GM12878 (cell line): ENCODE measurements at regions not wholly inside any gene's neighbourhood (a gene's known extent, or its start where the extent isn't known, plus 50 kb on each side); places are given as distances from the start of the nearest gene placed in this dataset.

Experiments used
- ATAC-seq: fragments of 200-7000 bp; cut with Tn5 transposase; 3 replicates; pipeline ENCODE4 v1.9.1; 2020; ENCODE audit warnings: mild to moderate bottlenecking, moderate library complexity
- BruUV-seq: library from RNA; stranded (reverse); fragments of 400-500 nt; replicated peaks from 2 replicates; lab custom pipeline; 2021; lab: Mats Ljungman, UMichigan
- CTCF ChIA-PET: fragments of 300-600 bp; sonication (Branson Sonifier 250); formaldehyde crosslinking; extraction: SDS; loops from one replicate; lab custom pipeline; 2021; ENCODE audit warnings: inconsistent platforms; lab: Yijun Ruan, JAX
- POLR2A ChIA-PET: fragments of 350-600 bp; formaldehyde crosslinking; extraction: SDS; loops from one replicate; lab custom pipeline; 2021; ENCODE audit warnings: inconsistent platforms; lab: Charles Lee
- RAD21 ChIA-PET: fragments of 300-600 bp; sonication (Branson Sonifier 250); formaldehyde crosslinking; loops from one replicate; lab custom pipeline; 2023; ENCODE audit warnings: antibody characterized with exemption; ENCODE audit not compliant: unreplicated experiment; lab: Charles Lee
- SMC1A ChIA-PET: fragments of 300-600 bp; sonication (Branson Sonifier 250); formaldehyde crosslinking; loops from one replicate; lab custom pipeline; 2023; ENCODE audit not compliant: unreplicated experiment, uncharacterized antibody; lab: Charles Lee
- DNase-seq: peaks from one replicate; pipeline ENCODE4 v3.0.0-alpha.2; 2011; ENCODE audit warnings: low read depth, low spot score
- FAIRE-seq: peaks from 3 replicates; lab custom pipeline; 2011; peaks lifted over from hg19 to GRCh38; lab: Jason Lieb, UNC
- H2AFZ ChIP-seq: 2 replicates; pipeline ENCODE4 v1.6.0; 2011; ENCODE audit warnings: low read depth, low read length, control low read depth; ENCODE audit not compliant: control insufficient read depth
- H3K27ac ChIP-seq: 2 replicates; pipeline ENCODE4 v1.5.1; 2011; ENCODE audit warnings: control low read depth; ENCODE audit not compliant: control insufficient read depth, insufficient read depth
- H3K27me3 ChIP-seq, 2 experiments: replicated peaks in 1 of 2; 2 replicates each; pipeline versions ENCODE4 v1.6.0 to v1.6.1; 2011; ENCODE audit warnings: low read length in 1 of 2; ENCODE audit not compliant: control insufficient read depth in 2 of 2, insufficient read depth in 2 of 2
- H3K36me3 ChIP-seq, 2 experiments: 2 replicates each; pipeline ENCODE4 v1.5.1; 2011; ENCODE audit warnings: low read length in 1 of 2; ENCODE audit not compliant: control insufficient read depth in 2 of 2, insufficient read depth in 2 of 2
- H3K4me1 ChIP-seq: 2 replicates; pipeline ENCODE4 v1.6.1; 2011; ENCODE audit warnings: mild to moderate bottlenecking, low read length, moderate library complexity, mixed read lengths; ENCODE audit not compliant: control insufficient read depth, insufficient read depth
- H3K4me2 ChIP-seq: 2 replicates; pipeline ENCODE4 v1.6.0; 2011; ENCODE audit warnings: control low read depth; ENCODE audit not compliant: control insufficient read depth, insufficient read depth
- H3K4me3 ChIP-seq: fragments of 200-600 bp; sonication (generic); 2 replicates; pipeline ENCODE4 v1.5.1; 2016
- H3K79me2 ChIP-seq: 2 replicates; pipeline ENCODE4 v1.6.0; 2011; ENCODE audit warnings: low read length; ENCODE audit not compliant: control insufficient read depth, insufficient read depth
- H3K9ac ChIP-seq: 2 replicates; pipeline ENCODE4 v1.8.0; 2011; ENCODE audit warnings: low read length, control low read depth, mixed read lengths; ENCODE audit not compliant: control insufficient read depth, insufficient read depth
- H3K9me3 ChIP-seq: replicated peaks from 3 replicates; pipeline ENCODE4 v1.5.1; 2011; ENCODE audit warnings: mild to moderate bottlenecking, low read length; ENCODE audit not compliant: control insufficient read depth, insufficient read depth
- H4K20me1 ChIP-seq: 2 replicates; pipeline ENCODE4 v1.6.0; 2011; ENCODE audit not compliant: control insufficient read depth, insufficient read depth
- HDAC2 ChIP-seq: fragments of 200-600 bp; sonication (generic); IDR thresholded peaks from 2 replicates; pipeline ENCODE4 v1.6.1; 2017
- HDAC6 ChIP-seq: fragments of 200-600 bp; sonication (generic); IDR thresholded peaks from one replicate; pipeline ENCODE4 v1.8.0; 2017; ENCODE audit warnings: antibody characterized with exemption; ENCODE audit not compliant: unreplicated experiment
- NBN ChIP-seq: fragments of 450-650 bp; IDR thresholded peaks from 2 replicates; pipeline ENCODE4 v1.6.1; 2016
- POLR2AphosphoS5 ChIP-seq: IDR thresholded peaks from 2 replicates; pipeline ENCODE4 v1.6.1; 2011; ENCODE audit warnings: mild to moderate bottlenecking, low read length, inconsistent platforms
- SMARCA5 ChIP-seq: fragments of 450-650 bp; IDR thresholded peaks from 2 replicates; pipeline ENCODE4 v1.6.1; 2017; ENCODE audit warnings: mild to moderate bottlenecking
- TCF3 ChIP-seq: IDR thresholded peaks from 2 replicates; pipeline ENCODE4 v1.6.1; 2012; ENCODE audit warnings: low read depth, mild to moderate bottlenecking, low read length, borderline replicate concordance; ENCODE audit not compliant: insufficient read depth
- USF1 ChIP-seq: IDR thresholded peaks from 2 replicates; pipeline ENCODE4 v1.6.1; 2011; ENCODE audit warnings: borderline replicate concordance, low read depth, mild to moderate bottlenecking, moderate library complexity, mixed read lengths, low read length; ENCODE audit not compliant: insufficient read depth; ENCODE audit errors: extremely low read length
- YY1 ChIP-seq: IDR thresholded peaks from 2 replicates; pipeline ENCODE4 v1.6.1; 2011; ENCODE audit warnings: low read depth, mild to moderate bottlenecking, low read length
- ZZZ3 ChIP-seq: IDR thresholded peaks from 2 replicates; pipeline ENCODE4 v1.6.1; 2011; ENCODE audit warnings: low read depth; ENCODE audit not compliant: control insufficient read depth, insufficient read length
- in situ Hi-C: fragments of 300-500 bp; cut with MboI; formaldehyde crosslinking; loops from 9 replicates; pipeline ENCODE4 v1.14.3; 2018; ENCODE audit warnings: mixed read lengths
- intact Hi-C: fragments of 100-400 bp; cut with micrococcal nuclease; formaldehyde crosslinking; loops from one replicate; pipeline ENCODE4 v1.14.2; 2022; ENCODE audit not compliant: unreplicated experiment
- TF ChIP-seq, protein P1 (sequence below): fragments of 450-650 bp; IDR thresholded peaks from 2 replicates; pipeline ENCODE4 v1.6.1; 2016; ENCODE audit warnings: mild to moderate bottlenecking, moderate library complexity, borderline replicate concordance
- TF ChIP-seq, protein P2 (sequence below): fragments of 450-650 bp; IDR thresholded peaks from 2 replicates; pipeline ENCODE4 v1.6.1; 2017; ENCODE audit warnings: mild to moderate bottlenecking, moderate library complexity

DNA sequence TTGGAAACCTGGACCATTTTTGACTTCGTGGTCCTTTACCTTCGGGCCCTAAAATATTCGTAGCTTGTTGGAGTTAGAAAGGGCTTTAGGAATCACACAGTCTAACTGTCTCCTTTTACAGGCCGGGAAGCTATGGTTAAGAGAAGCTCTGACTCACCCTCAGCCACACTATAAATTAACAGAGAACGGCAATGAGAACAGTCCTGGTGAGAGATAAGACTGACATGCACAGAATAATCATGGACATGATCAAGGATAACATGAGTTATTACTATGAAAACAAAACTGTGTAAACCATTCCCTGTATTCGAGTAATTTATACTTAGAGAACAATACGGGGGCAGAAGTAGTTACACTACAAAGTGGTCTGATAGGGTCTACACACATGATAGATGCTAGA, 162.5 kb upstream of the MALRD1 start (continued):
- TF ChIP-seq USF1: no peak

GRCh38 chr10:18906636-18907035, 142.0 kb upstream of the MALRD1 start:
- BruUV-seq: no TSS peak

More at GRCh38 chr10:18906636-18907035, 142.0 kb upstream of the MALRD1 start:
- H3K79me2 ChIP-seq: no peaks in the 10 kb centered on the region
- no peak overlapping the region for H3K27ac ChIP-seq
- ATAC-seq: no peak
- SMC1A ChIA-PET: no interaction called here
- no peak overlapping the region for H3K4me2 ChIP-seq
- no peak for FAIRE-seq
- intact Hi-C loops (no loop called here), in situ Hi-C loops (no loop called here)
- no peaks in the 10 kb centered on the region for H3K36me3 ChIP-seq
- no peak for DNase-seq
- POLR2A ChIA-PET: no interaction called here
- no peaks in the 10 kb centered on the region for H3K4me1 ChIP-seq
- H3K4me3 ChIP-seq: no peak overlapping the region
- CTCF ChIA-PET: no interaction called here
- no peaks in the 10 kb centered on the region for H3K27me3 ChIP-seq
- no peak for TF ChIP-seq HDAC6
- TF ChIP-seq, protein P1, sequence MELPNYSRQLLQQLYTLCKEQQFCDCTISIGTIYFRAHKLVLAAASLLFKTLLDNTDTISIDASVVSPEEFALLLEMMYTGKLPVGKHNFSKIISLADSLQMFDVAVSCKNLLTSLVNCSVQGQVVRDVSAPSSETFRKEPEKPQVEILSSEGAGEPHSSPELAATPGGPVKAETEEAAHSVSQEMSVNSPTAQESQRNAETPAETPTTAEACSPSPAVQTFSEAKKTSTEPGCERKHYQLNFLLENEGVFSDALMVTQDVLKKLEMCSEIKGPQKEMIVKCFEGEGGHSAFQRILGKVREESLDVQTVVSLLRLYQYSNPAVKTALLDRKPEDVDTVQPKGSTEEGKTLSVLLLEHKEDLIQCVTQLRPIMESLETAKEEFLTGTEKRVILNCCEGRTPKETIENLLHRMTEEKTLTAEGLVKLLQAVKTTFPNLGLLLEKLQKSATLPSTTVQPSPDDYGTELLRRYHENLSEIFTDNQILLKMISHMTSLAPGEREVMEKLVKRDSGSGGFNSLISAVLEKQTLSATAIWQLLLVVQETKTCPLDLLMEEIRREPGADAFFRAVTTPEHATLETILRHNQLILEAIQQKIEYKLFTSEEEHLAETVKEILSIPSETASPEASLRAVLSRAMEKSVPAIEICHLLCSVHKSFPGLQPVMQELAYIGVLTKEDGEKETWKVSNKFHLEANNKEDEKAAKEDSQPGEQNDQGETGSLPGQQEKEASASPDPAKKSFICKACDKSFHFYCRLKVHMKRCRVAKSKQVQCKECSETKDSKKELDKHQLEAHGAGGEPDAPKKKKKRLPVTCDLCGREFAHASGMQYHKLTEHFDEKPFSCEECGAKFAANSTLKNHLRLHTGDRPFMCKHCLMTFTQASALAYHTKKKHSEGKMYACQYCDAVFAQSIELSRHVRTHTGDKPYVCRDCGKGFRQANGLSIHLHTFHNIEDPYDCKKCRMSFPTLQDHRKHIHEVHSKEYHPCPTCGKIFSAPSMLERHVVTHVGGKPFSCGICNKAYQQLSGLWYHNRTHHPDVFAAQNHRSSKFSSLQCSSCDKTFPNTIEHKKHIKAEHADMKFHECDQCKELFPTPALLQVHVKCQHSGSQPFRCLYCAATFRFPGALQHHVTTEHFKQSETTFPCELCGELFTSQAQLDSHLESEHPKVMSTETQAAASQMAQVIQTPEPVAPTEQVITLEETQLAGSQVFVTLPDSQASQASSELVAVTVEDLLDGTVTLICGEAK: no peak
- TF ChIP-seq NBN: no peak
- TF ChIP-seq ZZZ3: no peak
- TF ChIP-seq SMARCA5: no peak
- no peak for TF ChIP-seq HDAC2
- TF ChIP-seq TCF3: no peak
- TF ChIP-seq YY1: no peak
- TF ChIP-seq, protein P2, sequence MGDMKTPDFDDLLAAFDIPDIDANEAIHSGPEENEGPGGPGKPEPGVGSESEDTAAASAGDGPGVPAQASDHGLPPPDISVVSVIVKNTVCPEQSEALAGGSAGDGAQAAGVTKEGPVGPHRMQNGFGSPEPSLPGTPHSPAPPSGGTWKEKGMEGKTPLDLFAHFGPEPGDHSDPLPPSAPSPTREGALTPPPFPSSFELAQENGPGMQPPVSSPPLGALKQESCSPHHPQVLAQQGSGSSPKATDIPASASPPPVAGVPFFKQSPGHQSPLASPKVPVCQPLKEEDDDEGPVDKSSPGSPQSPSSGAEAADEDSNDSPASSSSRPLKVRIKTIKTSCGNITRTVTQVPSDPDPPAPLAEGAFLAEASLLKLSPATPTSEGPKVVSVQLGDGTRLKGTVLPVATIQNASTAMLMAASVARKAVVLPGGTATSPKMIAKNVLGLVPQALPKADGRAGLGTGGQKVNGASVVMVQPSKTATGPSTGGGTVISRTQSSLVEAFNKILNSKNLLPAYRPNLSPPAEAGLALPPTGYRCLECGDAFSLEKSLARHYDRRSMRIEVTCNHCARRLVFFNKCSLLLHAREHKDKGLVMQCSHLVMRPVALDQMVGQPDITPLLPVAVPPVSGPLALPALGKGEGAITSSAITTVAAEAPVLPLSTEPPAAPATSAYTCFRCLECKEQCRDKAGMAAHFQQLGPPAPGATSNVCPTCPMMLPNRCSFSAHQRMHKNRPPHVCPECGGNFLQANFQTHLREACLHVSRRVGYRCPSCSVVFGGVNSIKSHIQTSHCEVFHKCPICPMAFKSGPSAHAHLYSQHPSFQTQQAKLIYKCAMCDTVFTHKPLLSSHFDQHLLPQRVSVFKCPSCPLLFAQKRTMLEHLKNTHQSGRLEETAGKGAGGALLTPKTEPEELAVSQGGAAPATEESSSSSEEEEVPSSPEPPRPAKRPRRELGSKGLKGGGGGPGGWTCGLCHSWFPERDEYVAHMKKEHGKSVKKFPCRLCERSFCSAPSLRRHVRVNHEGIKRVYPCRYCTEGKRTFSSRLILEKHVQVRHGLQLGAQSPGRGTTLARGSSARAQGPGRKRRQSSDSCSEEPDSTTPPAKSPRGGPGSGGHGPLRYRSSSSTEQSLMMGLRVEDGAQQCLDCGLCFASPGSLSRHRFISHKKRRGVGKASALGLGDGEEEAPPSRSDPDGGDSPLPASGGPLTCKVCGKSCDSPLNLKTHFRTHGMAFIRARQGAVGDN: no peak
- TF ChIP-seq POLR2AphosphoS5: no peak
- H3K9ac ChIP-seq: no peak overlapping the region
- no peaks in the 10 kb centered on the region for H4K20me1 ChIP-seq
- no peak overlapping the region for H2AFZ ChIP-seq
- RAD21 ChIA-PET: no interaction called here
- no peaks in the 10 kb centered on the region for H3K9me3 ChIP-seq
